H1 (cell line): ENCODE measurements at regions not wholly inside any gene's neighbourhood (a gene's known extent, or its start where the extent isn't known, plus 50 kb on each side); places are given as distances from the start of the nearest gene placed in this dataset.

Experiments
- CTCF ChIA-PET: fragments of 300-600 bp; sonication (Branson Sonifier 250); formaldehyde crosslinking; loops from one replicate; lab custom pipeline; 2021; ENCODE audit not compliant: partially characterized antibody; lab: Charles Lee
- POLR2A ChIA-PET: fragments of 300-600 bp; sonication (Branson Sonifier 250); formaldehyde crosslinking; loops from one replicate; lab custom pipeline; 2021; ENCODE audit warnings: inconsistent platforms; ENCODE audit not compliant: partially characterized antibody; lab: Charles Lee
- DNase-seq, 2 experiments: peaks; one replicate each; pipeline versions ENCODE4 v3.0.0 to v3.0.0-alpha.2; 2010 to 2022; ENCODE audit warnings: low spot score in 2 of 2, low read depth in 1 of 2, mixed read lengths in 1 of 2
- FAIRE-seq: peaks from 2 replicates; lab custom pipeline; 2011; peaks lifted over from hg19 to GRCh38; lab: Jason Lieb, UNC
- H2AFZ ChIP-seq: 2 replicates; pipeline ENCODE4 v1.8.1; 2012; ENCODE audit warnings: low read length, inconsistent platforms
- H2AK5ac ChIP-seq: 2 replicates; pipeline ENCODE4 v1.6.1; 2013; ENCODE audit warnings: low read depth, low read length
- H2BK120ac ChIP-seq: replicated peaks from 2 replicates; pipeline ENCODE3; 2013; ENCODE audit warnings: low read depth, low read length, inconsistent platforms
- H2BK12ac ChIP-seq: 2 replicates; pipeline ENCODE4 v1.6.1; 2013; ENCODE audit warnings: low read depth, low read length
- H2BK15ac ChIP-seq: 2 replicates; pipeline ENCODE4 v1.6.1; 2013; ENCODE audit warnings: low read length
- H2BK20ac ChIP-seq: 2 replicates; pipeline ENCODE4 v1.6.1; 2013; ENCODE audit warnings: low read length
- H2BK5ac ChIP-seq: 2 replicates; pipeline ENCODE4 v1.6.1; 2013; ENCODE audit warnings: low read depth, low read length
- H3K14ac ChIP-seq: 2 replicates; pipeline ENCODE4 v1.6.1; 2013; ENCODE audit warnings: inconsistent platforms; ENCODE audit not compliant: insufficient read length
- H3K18ac ChIP-seq: 2 replicates; pipeline ENCODE4 v1.6.1; 2013; ENCODE audit warnings: low read length; ENCODE audit errors: extremely low read depth
- H3K23ac ChIP-seq: 2 replicates; pipeline ENCODE4 v1.6.1; 2013; ENCODE audit warnings: inconsistent platforms; ENCODE audit not compliant: insufficient read length
- H3K23me2 ChIP-seq: 2 replicates; pipeline ENCODE4 v1.6.1; 2013; ENCODE audit warnings: low read depth, low read length
- H3K27ac ChIP-seq: 2 replicates; pipeline ENCODE4 v1.6.1; 2011; ENCODE audit warnings: low read depth, low read length, inconsistent platforms
- H3K27me3 ChIP-seq, 4 experiments: replicated peaks in 1 of 4; 1 replicate in 1 of 4; 2 replicates in 3 of 4; pipeline versions ENCODE4 v1.6.1 to v1.8.1; 2011 to 2013; ENCODE audit warnings: low read length in 3 of 4, mild to moderate bottlenecking in 3 of 4, inconsistent platforms in 2 of 4, mixed read lengths in 2 of 4, moderate library complexity in 1 of 4; ENCODE audit not compliant: control insufficient read depth in 3 of 4, insufficient read depth in 3 of 4; ENCODE audit errors: extremely low read depth in 1 of 4
- H3K36me3 ChIP-seq, 4 experiments: 2 replicates each; pipeline versions ENCODE4 v1.6.1 to v1.8.1; 2011 to 2013; ENCODE audit warnings: mild to moderate bottlenecking in 4 of 4, low read length in 3 of 4, moderate library complexity in 2 of 4, control low read depth in 1 of 4, inconsistent platforms in 1 of 4; ENCODE audit not compliant: insufficient read depth in 4 of 4, control insufficient read depth in 2 of 4
- H3K4ac ChIP-seq: replicated peaks from 2 replicates; pipeline ENCODE3; 2013; ENCODE audit warnings: low read length, low read depth, mixed read lengths, inconsistent platforms; ENCODE audit not compliant: insufficient read length
- H3K4me1 ChIP-seq, 4 experiments: replicated peaks in 1 of 4; 1 replicate in 1 of 4; 2 replicates in 3 of 4; pipeline versions ENCODE4 v1.6.1 to v1.8.1; 2011 to 2013; ENCODE audit warnings: low read length in 3 of 4, inconsistent platforms in 2 of 4, mixed read lengths in 1 of 4; ENCODE audit not compliant: insufficient read depth in 4 of 4, control insufficient read depth in 3 of 4
- H3K4me2 ChIP-seq, 2 experiments: 2 replicates each; pipeline versions ENCODE4 v1.6.1 to v1.8.1; 2011 to 2013; ENCODE audit warnings: low read depth in 2 of 2, low read length in 2 of 2, control low read depth in 1 of 2, inconsistent platforms in 1 of 2, mild to moderate bottlenecking in 1 of 2; ENCODE audit not compliant: insufficient read depth in 1 of 2
- H3K4me3 ChIP-seq, 4 experiments: fragments of 200-600, 300-600 bp in 1 of 4; sonication (generic), shearing (Covaris generic), sonication (Bioruptor Twin) in 1 of 4; 2 replicates each; pipeline versions ENCODE4 v1.5.1 to v1.8.1; 2011 to 2016; ENCODE audit warnings: low read length in 4 of 4, low read depth in 3 of 4, control low read depth in 2 of 4, inconsistent platforms in 2 of 4, mild to moderate bottlenecking in 2 of 4, mixed read lengths in 1 of 4, moderate library complexity in 1 of 4; ENCODE audit not compliant: insufficient read depth in 2 of 4; ENCODE audit errors: extremely low read depth in 1 of 4
- H3K56ac ChIP-seq: replicated peaks from 2 replicates; pipeline ENCODE3; 2013; ENCODE audit warnings: low read depth, mild to moderate bottlenecking, mixed read lengths, low read length, inconsistent platforms; ENCODE audit not compliant: insufficient read length
- H3K79me1 ChIP-seq: 2 replicates; pipeline ENCODE4 v1.6.1; 2013; ENCODE audit warnings: low read depth, low read length, control low read depth
- H3K79me2 ChIP-seq, 2 experiments: 2 replicates each; pipeline versions ENCODE4 v1.6.1 to v1.8.1; 2012 to 2013; ENCODE audit warnings: low read length in 2 of 2, mild to moderate bottlenecking in 2 of 2, inconsistent platforms in 1 of 2; ENCODE audit not compliant: insufficient read depth in 2 of 2, control insufficient read depth in 1 of 2
- H3K9ac ChIP-seq, 4 experiments: replicated peaks in 1 of 4; 1 replicate in 1 of 4; 2 replicates in 3 of 4; pipeline versions ENCODE4 v1.6.1 to v1.8.1; 2011 to 2013; ENCODE audit warnings: low read depth in 3 of 4, low read length in 3 of 4, control low read depth in 2 of 4, mild to moderate bottlenecking in 2 of 4, moderate library complexity in 2 of 4, inconsistent platforms in 1 of 4; ENCODE audit errors: extremely low read depth in 1 of 4
- H3K9me3 ChIP-seq, 2 experiments: 2 replicates each; pipeline versions ENCODE4 v1.6.1 to v1.8.1; 2012 to 2013; ENCODE audit warnings: mild to moderate bottlenecking in 2 of 2, moderate library complexity in 2 of 2, control low read depth in 1 of 2, inconsistent platforms in 1 of 2, low read depth in 1 of 2, low read length in 1 of 2, mixed read lengths in 1 of 2; ENCODE audit not compliant: insufficient read depth in 2 of 2
- H4K20me1 ChIP-seq, 2 experiments: replicated peaks in 1 of 2; 2 replicates each; pipeline versions ENCODE3 to v1.8.1; 2011 to 2013; ENCODE audit warnings: inconsistent platforms in 2 of 2, low read length in 2 of 2, mild to moderate bottlenecking in 1 of 2; ENCODE audit not compliant: insufficient read depth in 2 of 2, control insufficient read depth in 1 of 2
- H4K5ac ChIP-seq: 2 replicates; pipeline ENCODE4 v1.6.1; 2013; ENCODE audit warnings: low read length, low read depth, mixed read lengths, inconsistent platforms; ENCODE audit not compliant: insufficient read length
- H4K8ac ChIP-seq: 2 replicates; pipeline ENCODE4 v1.8.0; 2013; ENCODE audit warnings: mild to moderate bottlenecking, moderate library complexity, low read length, inconsistent platforms; ENCODE audit not compliant: insufficient read depth; ENCODE audit errors: extremely low read depth
- H4K91ac ChIP-seq: replicated peaks from 2 replicates; pipeline ENCODE3; 2013; ENCODE audit warnings: low read length, mixed read lengths, inconsistent platforms; ENCODE audit not compliant: insufficient read length
- BCL11A ChIP-seq, 2 experiments: IDR thresholded peaks; one replicate each; pipeline ENCODE4 v1.6.1; 2011; ENCODE audit warnings: low read depth in 2 of 2, low read length in 2 of 2, mild to moderate bottlenecking in 2 of 2
- CBX5 ChIP-seq: fragments of 300-800, 300-1000 bp; sonication (generic); IDR thresholded peaks from 2 replicates; pipeline ENCODE4 v1.7.1; 2016; ENCODE audit warnings: antibody characterized with exemption, low read length, low read depth
- EGR1 ChIP-seq: IDR thresholded peaks from 2 replicates; pipeline ENCODE4 v1.6.1; 2011; ENCODE audit warnings: low read depth, low read length, borderline replicate concordance
- GABPA ChIP-seq: IDR thresholded peaks from 2 replicates; pipeline ENCODE4 v1.6.1; 2011; ENCODE audit warnings: mild to moderate bottlenecking, low read length, moderate library complexity, borderline replicate concordance; ENCODE audit not compliant: insufficient read depth
- HDAC6 ChIP-seq: IDR thresholded peaks from one replicate; pipeline ENCODE4 v1.7.1; 2012; ENCODE audit warnings: low read depth, mild to moderate bottlenecking, inconsistent platforms, low read length, moderate library complexity
- JUN ChIP-seq: IDR thresholded peaks from 2 replicates; pipeline ENCODE4 v1.6.1; 2011; ENCODE audit warnings: low read depth, mild to moderate bottlenecking, improper control_type of control experiment, low read length
- MAFK ChIP-seq: IDR thresholded peaks from 2 replicates; pipeline ENCODE4 v1.6.1; 2012; ENCODE audit warnings: low read depth, mild to moderate bottlenecking, improper control_type of control experiment, low read length
- NRF1 ChIP-seq: IDR thresholded peaks from 2 replicates; pipeline ENCODE4 v1.6.1; 2011; ENCODE audit warnings: mild to moderate bottlenecking, low read depth, low read length, improper control_type of control experiment
- POLR2A ChIP-seq, 2 experiments: IDR thresholded peaks; 1 replicate in 1 of 2; 2 replicates in 1 of 2; pipeline ENCODE4 v1.6.1; 2011; ENCODE audit warnings: low read depth in 2 of 2, low read length in 2 of 2, mild to moderate bottlenecking in 2 of 2; ENCODE audit errors: control extremely low read depth in 1 of 2
- RAD21 ChIP-seq, 2 experiments: IDR thresholded peaks in 1 of 2; conservative IDR thresholded peaks in 1 of 2; 2 replicates each; pipeline ENCODE4 v1.6.1; 2011; ENCODE audit warnings: low read depth in 2 of 2, low read length in 2 of 2, improper control_type of control experiment in 1 of 2, inconsistent platforms in 1 of 2, mild to moderate bottlenecking in 1 of 2, moderate library complexity in 1 of 2
- RBBP5 ChIP-seq: IDR thresholded peaks from 2 replicates; pipeline ENCODE4 v1.7.1; 2012; ENCODE audit warnings: low read depth, mild to moderate bottlenecking, inconsistent platforms, low read length, moderate library complexity, borderline replicate concordance
- SP2 ChIP-seq: IDR thresholded peaks from 2 replicates; pipeline ENCODE4 v1.6.1; 2012; ENCODE audit warnings: mild to moderate bottlenecking, low read length, inconsistent platforms
- YY1 ChIP-seq: IDR thresholded peaks from 2 replicates; pipeline ENCODE4 v1.6.1; 2011; ENCODE audit warnings: low read depth, mild to moderate bottlenecking, low read length
- WGBS, 2 experiments: shearing (Covaris generic) in 1 of 2; methylation state at CpG; one replicate each; pipeline versions ENCODE4 v1.1.6 to v1.1.7; 2013 to 2015; ENCODE audit warnings: low lambda C conversion rate in 2 of 2, mixed read lengths in 2 of 2, inconsistent platforms in 1 of 2, low coverage in 1 of 2, missing lambda C conversion rate in 1 of 2; ENCODE audit not compliant: insufficient replicate concordance in 2 of 2, insufficient coverage in 1 of 2, insufficient read length in 1 of 2; ENCODE audit errors: extremely low coverage in 1 of 2, missing lambda C conversion rate in 1 of 2; 5-methylcytosine and 5-hydroxymethylcytosine counted together

- FAIRE-seq: no peak
- POLR2A ChIA-PET: no interaction called here
- no peak overlapping the region for H2AK5ac ChIP-seq
- no peak for TF ChIP-seq SP2
- no peak for TF ChIP-seq BCL11A (IDR thresholded peaks at IDR 0.05; ENCODE audit: low read depth in 2 of 2, low read length in 2 of 2)
- TF ChIP-seq EGR1: no peak
- TF ChIP-seq JUN: no peak
- no peak for TF ChIP-seq MAFK
- no peak for TF ChIP-seq HDAC6
- no peak for TF ChIP-seq CBX5
- no peak for TF ChIP-seq POLR2A (IDR thresholded peaks at IDR 0.05; ENCODE audit: control extremely low read depth in 1 of 2, low read depth in 2 of 2, low read length in 2 of 2)
- TF ChIP-seq GABPA: no peak
- no peak for TF ChIP-seq RBBP5
- no peak for TF ChIP-seq RAD21 (IDR thresholded peaks at IDR 0.05 in 1 of 2, conservative IDR thresholded peaks at IDR 0.05 in 1 of 2; ENCODE audit: low read depth in 2 of 2, low read length in 2 of 2)
- no peak for TF ChIP-seq YY1
- no peak for TF ChIP-seq NRF1
Observed at GRCh38 chr2:220785178-220785577, 786.9 kb downstream of the EPHA4 start.

More at GRCh38 chr2:220785178-220785577, 786.9 kb downstream of the EPHA4 start:
- Histone ChIP-seq H2BK20ac (no peak overlapping the region), H3K4me1 (no peaks in the 10 kb centered on the region), H4K91ac (no peak overlapping the region), H3K79me2 (no peaks in the 10 kb centered on the region), H3K56ac (no peak overlapping the region), H3K23ac (no peak overlapping the region), H3K4me2 (no peak overlapping the region), H3K27ac (no peak overlapping the region), H3K9ac (no peak overlapping the region), H2BK120ac (no peak overlapping the region), H3K9me3 (0 out of 4 replicates have a peak, but pooled peaks cover 0 to 3% of the 10 kb centered on the region in 2 experiments), H3K27me3 (peaks cover 0 to 3% (median 2%) of the 10 kb centered on the region in 4 experiments; a peak in 4 of 7 replicates), H2BK5ac (no peak overlapping the region), H3K4ac (no peak overlapping the region), H4K5ac (no peak overlapping the region), H3K18ac (no peak overlapping the region), H3K23me2 (no peaks in the 10 kb centered on the region), H3K79me1 (no peaks in the 10 kb centered on the region), H3K4me3 (no peak overlapping the region), H2BK12ac (no peak overlapping the region), H4K20me1 (no peaks in the 10 kb centered on the region), H3K36me3 (no peaks in the 10 kb centered on the region), H2BK15ac (no peak overlapping the region), H2AFZ (no peak overlapping the region), H4K8ac (no peak overlapping the region), H3K14ac (no peak overlapping the region)
- DNase-seq: no peak
- WGBS, 2 experiments: 97% methylated on average over 4 of the region's 4 CpGs; no CpG with 5 or more reads in 1 of the 2 experiments
- CTCF ChIA-PET: interaction anchor here (1.1 to 1.2 kb wide), 2 partner anchors 11 to 788 kb away, joined by 3 to 4 read pairs; no protein-coding TSS in a partner anchor
